ENCODE measurements at regions not wholly inside any gene's neighbourhood (a gene's known extent, or its start where the extent isn't known, plus 50 kb on each side); places are given as distances from the start of the nearest gene placed in this dataset.

- TF ChIP-seq EZH2 (IDR thresholded peaks at IDR 0.05; ENCODE audit: borderline replicate concordance, low read depth, low read length, severe bottlenecking) (no peak), MYC (IDR thresholded peaks at IDR 0.05; ENCODE audit: low read depth, low read length) (no peak)
These were observed 73.4 kb upstream of the HMGXB4 start for GRCh38 chr22:35183917-35184316.
